ENCODE measurements at regions not wholly inside any gene's neighbourhood (a gene's known extent, or its start where the extent isn't known, plus 50 kb on each side); places are given as distances from the start of the nearest gene placed in this dataset.

- TF ChIP-seq ESRRG (CRISPR knock-in tag; IDR thresholded peaks at IDR 0.05) (no peak), GLIS3 (CRISPR knock-in tag; IDR thresholded peaks at IDR 0.05) (no peak), PATZ1 (CRISPR knock-in tag; IDR thresholded peaks at IDR 0.05; ENCODE audit: borderline replicate concordance) (no peak)
- ATAC-seq: no peak
These were observed 380.7 kb downstream of the BCL11A start for GRCh38 chr2:60172801-60173200.

GRCh38 chr2:60170272-60170671 is 383.2 kb downstream of the BCL11A start:
- no peak for TF ChIP-seq CREB5 (CRISPR knock-in tag; IDR thresholded peaks at IDR 0.05; ENCODE audit: low read depth)
- TF ChIP-seq CSRNP3 (CRISPR knock-in tag; IDR thresholded peaks at IDR 0.05): no peak
- TF ChIP-seq TOX (CRISPR knock-in tag; IDR thresholded peaks at IDR 0.05; ENCODE audit: borderline replicate concordance): no peak
- TF ChIP-seq OSR1 (CRISPR knock-in tag; IDR thresholded peaks at IDR 0.05): no peak
- TF ChIP-seq POU6F1 (CRISPR knock-in tag; IDR thresholded peaks at IDR 0.05; ENCODE audit: borderline replicate concordance, low read depth): no peak
- TF ChIP-seq ZNF8 (CRISPR knock-in tag; IDR thresholded peaks at IDR 0.05): no peak
- TF ChIP-seq SNAI2 (CRISPR knock-in tag; IDR thresholded peaks at IDR 0.05): no peak
- no peak for TF ChIP-seq ISL1 (CRISPR knock-in tag; IDR thresholded peaks at IDR 0.05)
- no peak for TF ChIP-seq RARB (CRISPR knock-in tag; IDR thresholded peaks at IDR 0.05)
- no peak for ATAC-seq

- no peak for ATAC-seq
- TF ChIP-seq CREB5 (CRISPR knock-in tag; IDR thresholded peaks at IDR 0.05; ENCODE audit: low read depth) (no peak), TSHZ2 (CRISPR knock-in tag; IDR thresholded peaks at IDR 0.05) (no peak), OSR1 (CRISPR knock-in tag; IDR thresholded peaks at IDR 0.05) (no peak), PPARA (CRISPR knock-in tag; IDR thresholded peaks at IDR 0.05; ENCODE audit: borderline replicate concordance) (no peak), CSDC2 (CRISPR knock-in tag; IDR thresholded peaks at IDR 0.05) (no peak), GLIS3 (CRISPR knock-in tag; IDR thresholded peaks at IDR 0.05) (no peak), POU6F1 (CRISPR knock-in tag; IDR thresholded peaks at IDR 0.05; ENCODE audit: borderline replicate concordance, low read depth) (no peak), SNAI2 (CRISPR knock-in tag; IDR thresholded peaks at IDR 0.05) (no peak), ZNF70 (CRISPR knock-in tag; IDR thresholded peaks at IDR 0.05) (no peak), RARB (CRISPR knock-in tag; IDR thresholded peaks at IDR 0.05) (no peak), ZC3H10 (CRISPR knock-in tag; IDR thresholded peaks at IDR 0.05) (no peak), PATZ1 (CRISPR knock-in tag; IDR thresholded peaks at IDR 0.05; ENCODE audit: borderline replicate concordance) (no peak)
These were observed 385.2 kb downstream of the BCL11A start for GRCh38 chr2:60168247-60168646.
